ENCODE measurements at regions not wholly inside any gene's neighbourhood (a gene's known extent, or its start where the extent isn't known, plus 50 kb on each side); places are given as distances from the start of the nearest gene placed in this dataset.

DNA sequence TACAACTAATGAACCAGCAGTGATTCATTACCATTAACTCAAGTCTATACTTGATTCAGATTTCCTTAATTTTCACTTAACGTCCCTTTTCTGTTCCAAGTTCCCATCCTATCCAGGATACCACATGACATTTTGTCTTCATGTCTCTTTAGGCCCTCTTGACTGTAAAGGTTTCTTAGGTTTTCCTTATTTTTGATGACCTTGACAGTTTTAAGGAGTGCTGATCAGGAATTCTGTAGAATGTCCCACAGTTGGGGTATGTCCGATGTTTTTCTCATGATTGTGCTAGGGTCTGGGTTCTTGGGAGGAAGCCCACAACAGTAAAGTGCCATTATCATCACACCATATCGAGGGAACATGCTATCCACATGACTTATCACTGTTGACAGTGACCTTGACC is 162.7 kb downstream of the PTPN20 start:
- TF ChIP-seq, protein P1, sequence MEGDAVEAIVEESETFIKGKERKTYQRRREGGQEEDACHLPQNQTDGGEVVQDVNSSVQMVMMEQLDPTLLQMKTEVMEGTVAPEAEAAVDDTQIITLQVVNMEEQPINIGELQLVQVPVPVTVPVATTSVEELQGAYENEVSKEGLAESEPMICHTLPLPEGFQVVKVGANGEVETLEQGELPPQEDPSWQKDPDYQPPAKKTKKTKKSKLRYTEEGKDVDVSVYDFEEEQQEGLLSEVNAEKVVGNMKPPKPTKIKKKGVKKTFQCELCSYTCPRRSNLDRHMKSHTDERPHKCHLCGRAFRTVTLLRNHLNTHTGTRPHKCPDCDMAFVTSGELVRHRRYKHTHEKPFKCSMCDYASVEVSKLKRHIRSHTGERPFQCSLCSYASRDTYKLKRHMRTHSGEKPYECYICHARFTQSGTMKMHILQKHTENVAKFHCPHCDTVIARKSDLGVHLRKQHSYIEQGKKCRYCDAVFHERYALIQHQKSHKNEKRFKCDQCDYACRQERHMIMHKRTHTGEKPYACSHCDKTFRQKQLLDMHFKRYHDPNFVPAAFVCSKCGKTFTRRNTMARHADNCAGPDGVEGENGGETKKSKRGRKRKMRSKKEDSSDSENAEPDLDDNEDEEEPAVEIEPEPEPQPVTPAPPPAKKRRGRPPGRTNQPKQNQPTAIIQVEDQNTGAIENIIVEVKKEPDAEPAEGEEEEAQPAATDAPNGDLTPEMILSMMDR (IDR thresholded peaks at IDR 0.05; ENCODE audit: low read length), result no peak
- no peak for TF ChIP-seq EZH2 (IDR thresholded peaks at IDR 0.05; ENCODE audit: borderline replicate concordance, low read length)
